C4-2B (cell line): ENCODE measurements at regions not wholly inside any gene's neighbourhood (a gene's known extent, or its start where the extent isn't known, plus 50 kb on each side); places are given as distances from the start of the nearest gene placed in this dataset.

Experiments used
- ZFX ChIP-seq: fragments of 450-650 bp; IDR thresholded peaks from 2 replicates; pipeline ENCODE4 v1.6.1; 2017
- TF ChIP-seq, protein P1 (sequence below): fragments of 450-650 bp; conservative IDR thresholded peaks from 2 replicates; pipeline ENCODE4 v1.5.1; 2017; ENCODE audit warnings: mild to moderate bottlenecking

DNA sequence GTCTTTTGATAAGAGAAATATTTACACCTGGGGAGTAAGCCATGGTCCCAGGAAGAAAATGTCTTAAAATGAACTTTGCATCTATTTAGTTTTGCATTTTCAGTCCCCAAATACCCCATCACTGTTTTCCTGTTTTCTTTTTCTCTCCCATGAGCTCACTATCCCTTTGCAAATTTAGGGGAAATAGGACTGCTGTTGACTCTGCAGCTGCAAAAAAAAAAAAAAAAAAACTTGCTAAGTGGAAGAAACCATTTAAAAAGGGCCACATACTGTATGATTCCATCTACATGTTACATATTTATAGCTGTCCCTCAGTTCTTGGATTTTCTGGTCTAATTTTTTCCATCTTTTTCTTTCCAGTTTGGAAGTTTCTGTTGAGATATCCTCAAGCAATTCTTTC, 98.2 kb upstream of the SERP2 start:
- TF ChIP-seq, protein P1, sequence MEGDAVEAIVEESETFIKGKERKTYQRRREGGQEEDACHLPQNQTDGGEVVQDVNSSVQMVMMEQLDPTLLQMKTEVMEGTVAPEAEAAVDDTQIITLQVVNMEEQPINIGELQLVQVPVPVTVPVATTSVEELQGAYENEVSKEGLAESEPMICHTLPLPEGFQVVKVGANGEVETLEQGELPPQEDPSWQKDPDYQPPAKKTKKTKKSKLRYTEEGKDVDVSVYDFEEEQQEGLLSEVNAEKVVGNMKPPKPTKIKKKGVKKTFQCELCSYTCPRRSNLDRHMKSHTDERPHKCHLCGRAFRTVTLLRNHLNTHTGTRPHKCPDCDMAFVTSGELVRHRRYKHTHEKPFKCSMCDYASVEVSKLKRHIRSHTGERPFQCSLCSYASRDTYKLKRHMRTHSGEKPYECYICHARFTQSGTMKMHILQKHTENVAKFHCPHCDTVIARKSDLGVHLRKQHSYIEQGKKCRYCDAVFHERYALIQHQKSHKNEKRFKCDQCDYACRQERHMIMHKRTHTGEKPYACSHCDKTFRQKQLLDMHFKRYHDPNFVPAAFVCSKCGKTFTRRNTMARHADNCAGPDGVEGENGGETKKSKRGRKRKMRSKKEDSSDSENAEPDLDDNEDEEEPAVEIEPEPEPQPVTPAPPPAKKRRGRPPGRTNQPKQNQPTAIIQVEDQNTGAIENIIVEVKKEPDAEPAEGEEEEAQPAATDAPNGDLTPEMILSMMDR = no peak
- no peak for TF ChIP-seq ZFX
